KBM-7 (cell line): ENCODE measurements at regions not wholly inside any gene's neighbourhood (a gene's known extent, or its start where the extent isn't known, plus 50 kb on each side); places are given as distances from the start of the nearest gene placed in this dataset.

ENCODE experiments used
- DNase-seq: peaks from one replicate; pipeline ENCODE4 v3.0.0-alpha.2; 2015
- in situ Hi-C: fragments of 300-500 bp; cut with MboI; formaldehyde crosslinking; loops from 2 replicates; pipeline ENCODE4 v1.14.3; 2020; ENCODE audit warnings: low sequenced_read_pairs, low pct_unique_long_range_greater_than_20kb, mixed read lengths

- in situ Hi-C loops: no loop called here
- no peak for DNase-seq
Observed at GRCh38 chr4:152050106-152050505, 289.3 kb upstream of the GATB start.

GRCh38 chr4:152047451-152047850 is 286.6 kb upstream of the GATB start:
- in situ Hi-C loops: no loop called here
- DNase-seq: no peak

- in situ Hi-C loops: no loop called here
- no peak for DNase-seq
Observed at GRCh38 chr4:152045807-152046571, 285.2 kb upstream of the GATB start.

- in situ Hi-C loops: no loop called here
- no peak for DNase-seq
Observed at GRCh38 chr4:152045449-152045806, 284.6 kb upstream of the GATB start.

GRCh38 chr4:152044331-152045036 is 283.7 kb upstream of the GATB start:
- in situ Hi-C loops: no loop called here
- no peak for DNase-seq

- in situ Hi-C loops: no loop called here
- DNase-seq: no peak
Observed at GRCh38 chr4:152041295-152041694, 280.5 kb upstream of the GATB start.

GRCh38 chr4:152039691-152040090 is 278.9 kb upstream of the GATB start:
- no peak for DNase-seq
- in situ Hi-C loops: no loop called here

GRCh38 chr4:152039023-152039481 is 278.2 kb upstream of the GATB start:
- in situ Hi-C loops: no loop called here
- no peak for DNase-seq

GRCh38 chr4:152038238-152038637 is 277.4 kb upstream of the GATB start:
- no peak for DNase-seq
- in situ Hi-C loops: no loop called here

- no peak for DNase-seq
- in situ Hi-C loops: no loop called here
Observed at GRCh38 chr4:152037435-152037834, 276.6 kb upstream of the GATB start.

GRCh38 chr4:152033621-152034020 is 272.8 kb upstream of the GATB start:
- DNase-seq: no peak
- in situ Hi-C loops: no loop called here

- in situ Hi-C loops: no loop called here
- no peak for DNase-seq
Observed at GRCh38 chr4:152032722-152033131, 271.9 kb upstream of the GATB start.

GRCh38 chr4:152029631-152030030 is 268.8 kb upstream of the GATB start:
- no peak for DNase-seq
- in situ Hi-C loops: no loop called here

GRCh38 chr4:152028131-152028530 is 267.3 kb upstream of the GATB start:
- in situ Hi-C loops: no loop called here
- no peak for DNase-seq

- in situ Hi-C loops: no loop called here
- DNase-seq: no peak
Observed at GRCh38 chr4:152024881-152025280, 264.1 kb upstream of the GATB start.

- DNase-seq: no peak
- in situ Hi-C loops: no loop called here
Observed at GRCh38 chr4:152023674-152024073, 262.9 kb upstream of the GATB start.

- in situ Hi-C loops: no loop called here
- no peak for DNase-seq
Observed at GRCh38 chr4:152022543-152022942, 261.7 kb upstream of the GATB start.

- in situ Hi-C loops: no loop called here
- DNase-seq: no peak
Observed at GRCh38 chr4:152021788-152022438, 261.1 kb upstream of the GATB start.

- DNase-seq: no peak
- in situ Hi-C loops: no loop called here
Observed at GRCh38 chr4:152020073-152020472, 259.3 kb upstream of the GATB start.

GRCh38 chr4:152016303-152016620 is 255.5 kb upstream of the GATB start:
- no peak for DNase-seq
- in situ Hi-C loops: no loop called here
